Stimulated activated CD4-positive, alpha-beta T cell treated with anti-CD3 and anti-CD28 coated beads, Interleukin-1b, Interleukin-23, amount 100 ng/mL, for 24 hours (primary cell): ENCODE measurements at regions not wholly inside any gene's neighbourhood (a gene's known extent, or its start where the extent isn't known, plus 50 kb on each side); places are given as distances from the start of the nearest gene placed in this dataset.
"Not testable (repeated sequence)": the region's sequence is repeated elsewhere in the genome, so short reads cannot be mapped to it uniquely, and the experiment has no call there.

Experiments used
- DNase-seq, 4 experiments: peaks; one replicate each; pipeline ENCODE4 v3.0.0-alpha.2; 2020; ENCODE audit warnings: low read depth in 4 of 4, low spot score in 1 of 4

- DNase-seq = no peak
Observed at GRCh38 chr15:98263787-98264186, 303.3 kb downstream of the ARRDC4 start.

GRCh38 chr15:98266295-98266694 is 305.8 kb downstream of the ARRDC4 start:
- no peak for DNase-seq

GRCh38 chr15:98268163-98268562 is 307.7 kb downstream of the ARRDC4 start:
- no peak for DNase-seq

- DNase-seq = no peak
Observed at GRCh38 chr15:98272625-98273024, 312.1 kb downstream of the ARRDC4 start.

- DNase-seq = no peak
Observed at GRCh38 chr15:98276018-98276417, 315.5 kb downstream of the ARRDC4 start.

- DNase-seq = no peak
Observed at GRCh38 chr15:98277602-98278001, 317.1 kb downstream of the ARRDC4 start.

- DNase-seq = no peak
Observed at GRCh38 chr15:98280284-98280975, 319.9 kb downstream of the ARRDC4 start.

GRCh38 chr15:98281130-98281529 is 320.6 kb downstream of the ARRDC4 start:
- DNase-seq = no peak

- DNase-seq = no peak
Observed at GRCh38 chr15:98282656-98283332, 322.3 kb downstream of the ARRDC4 start.

- DNase-seq = no peak
Observed at GRCh38 chr15:98286200-98286599, 325.7 kb downstream of the ARRDC4 start.

GRCh38 chr15:98286831-98287230 is 326.3 kb downstream of the ARRDC4 start:
- DNase-seq = no peak

GRCh38 chr15:98288091-98288590 is 327.6 kb downstream of the ARRDC4 start:
- DNase-seq = no peak

GRCh38 chr15:98289747-98290146 is 329.2 kb downstream of the ARRDC4 start:
- no peak for DNase-seq

- peak; percentile 1 to 45 (median 13) for DNase-seq
Observed at GRCh38 chr15:98292442-98293240, 332.1 kb downstream of the ARRDC4 start.

- DNase-seq = no peak
Observed at GRCh38 chr15:98294126-98294525, 333.6 kb downstream of the ARRDC4 start.

GRCh38 chr15:98295101-98295759 is 334.7 kb downstream of the ARRDC4 start:
- not testable (repeated sequence) for DNase-seq

GRCh38 chr15:98296653-98297052 is 336.1 kb downstream of the ARRDC4 start:
- DNase-seq = no peak

GRCh38 chr15:98304371-98304770 is 343.9 kb downstream of the ARRDC4 start:
- DNase-seq = no peak

GRCh38 chr15:98308117-98308516 is 340.2 kb upstream of the IGF1R start:
- no peak for DNase-seq

GRCh38 chr15:98311566-98312188 is 336.7 kb upstream of the IGF1R start:
- DNase-seq = peak; percentile 46 to 54 (median 48)

- no peak for DNase-seq
Observed at GRCh38 chr15:98312913-98313312, 335.4 kb upstream of the IGF1R start.
